Ascending aorta (tissue), 2 donors: ENCODE measurements at regions not wholly inside any gene's neighbourhood (a gene's known extent, or its start where the extent isn't known, plus 50 kb on each side); places are given as distances from the start of the nearest gene placed in this dataset.

Experiments used
- DNase-seq, 2 donors: peaks; one replicate each; pipeline ENCODE4 v3.0.0-alpha.2; 2019; ENCODE audit warnings: low spot score in 2 of 2
- H3K27ac ChIP-seq, 2 donors: fragments of 200-600 bp; sonication (generic); one replicate each; pipeline ENCODE4 v1.5.1; 2016 to 2017; ENCODE audit warnings: mild to moderate bottlenecking in 1 of 2
- H3K27me3 ChIP-seq: fragments of 200-600 bp; sonication (generic); one replicate; pipeline ENCODE4 v1.5.1; 2017
- H3K36me3 ChIP-seq, 2 donors: fragments of 200-600 bp; sonication (generic); one replicate each; pipeline ENCODE4 v1.5.1; 2016
- H3K4me1 ChIP-seq, 2 donors: fragments of 200-600 bp; sonication (generic); one replicate each; pipeline ENCODE4 v1.5.1; 2016 to 2017; ENCODE audit warnings: mild to moderate bottlenecking in 1 of 2
- H3K4me3 ChIP-seq, 2 donors: fragments of 200-600 bp; sonication (generic); one replicate each; pipeline ENCODE4 v1.5.1; 2016 to 2017; ENCODE audit warnings: mild to moderate bottlenecking in 1 of 2
- H3K9me3 ChIP-seq, 2 donors: fragments of 200-600 bp; sonication (generic); one replicate each; pipeline ENCODE4 v1.5.1; 2016
- CTCF ChIP-seq, 3 experiments: fragments of 200-600 bp in 2 of 3; fragments of 450-650 bp in 1 of 3; sonication (generic) in 2 of 3; IDR thresholded peaks; one replicate each; pipeline ENCODE4 v1.5.1; 2016 to 2019; ENCODE audit warnings: antibody characterized with exemption in 3 of 3, mild to moderate bottlenecking in 1 of 3, moderate library complexity in 1 of 3
- intact Hi-C: fragments of 100-400 bp; cut with DNase I; formaldehyde crosslinking; loops from one replicate; pipeline ENCODE4 v1.15.1; 2023

- no peaks in the 10 kb centered on the region for H3K27me3 ChIP-seq
- no peak overlapping the region for H3K4me3 ChIP-seq
- TF ChIP-seq CTCF (IDR thresholded peaks at IDR 0.05), result no peak
- no peaks in the 10 kb centered on the region for H3K4me1 ChIP-seq
- no peak for DNase-seq
- H3K36me3 ChIP-seq, result no peaks in the 10 kb centered on the region
- H3K9me3 ChIP-seq, result no peaks in the 10 kb centered on the region
- intact Hi-C loops, result no loop called here
- H3K27ac ChIP-seq, result no peak overlapping the region
Measured at GRCh38 chr20:7742479-7742878, 197.8 kb downstream of the HAO1 start.

DNA sequence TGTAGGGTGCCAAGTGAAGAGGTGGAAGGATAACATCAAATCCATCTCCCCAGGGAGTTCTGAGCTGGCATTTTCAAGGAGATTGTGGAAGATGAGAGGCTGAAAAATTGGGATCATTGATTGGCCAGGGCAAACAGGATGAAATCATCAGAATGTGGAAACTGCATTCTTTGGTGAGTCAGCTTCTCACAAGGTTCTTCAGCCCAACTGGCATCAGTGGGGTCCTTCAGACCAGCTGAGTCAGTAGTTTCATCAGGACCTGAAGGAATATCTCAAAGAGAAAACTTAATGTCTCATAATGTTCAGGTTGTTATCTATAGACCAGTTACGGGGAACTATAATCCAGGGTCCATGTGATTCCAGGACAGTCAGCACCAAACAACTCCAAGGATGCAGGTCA, 195.8 kb downstream of the HAO1 start:
- no peak overlapping the region for H3K27ac ChIP-seq
- no peaks in the 10 kb centered on the region for H3K9me3 ChIP-seq
- intact Hi-C loops, result no loop called here
- no peak for TF ChIP-seq CTCF (IDR thresholded peaks at IDR 0.05)
- H3K36me3 ChIP-seq, result no peaks in the 10 kb centered on the region
- no peaks in the 10 kb centered on the region for H3K27me3 ChIP-seq
- DNase-seq, result no peak
- H3K4me3 ChIP-seq, result no peak overlapping the region
- H3K4me1 ChIP-seq, result no peaks in the 10 kb centered on the region

GRCh38 chr20:7748624-7749023, 191.6 kb downstream of the HAO1 start:
- Histone ChIP-seq H3K4me3 (no peak overlapping the region), H3K4me1 (no peaks in the 10 kb centered on the region), H3K27ac (no peak overlapping the region), H3K27me3 (no peaks in the 10 kb centered on the region), H3K36me3 (no peaks in the 10 kb centered on the region), H3K9me3 (no peaks in the 10 kb centered on the region)
- TF ChIP-seq CTCF (IDR thresholded peaks at IDR 0.05), result no peak
- DNase-seq, result no peak
- intact Hi-C loops, result no loop called here

DNA sequence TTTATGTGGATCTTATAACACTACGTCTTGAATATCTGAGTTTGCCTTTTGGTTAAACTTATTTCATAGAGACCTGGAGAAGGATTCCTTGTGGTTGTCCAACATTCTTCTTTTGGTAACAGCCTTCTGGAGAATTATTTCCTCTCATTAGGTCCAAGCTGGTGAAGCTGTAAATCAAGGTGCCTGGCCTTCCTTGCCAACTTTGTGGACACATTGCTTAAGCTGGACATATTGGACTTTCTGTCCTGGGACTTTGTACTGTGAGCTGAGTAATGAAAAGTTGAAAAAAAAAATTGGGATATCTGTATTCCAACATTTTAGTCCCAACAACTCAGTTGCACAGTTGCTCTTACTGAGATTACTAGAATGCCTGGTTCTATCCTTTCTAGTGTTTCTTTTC, 186.2 kb downstream of the HAO1 start:
- no peak overlapping the region for H3K27ac ChIP-seq
- intact Hi-C loops, result no loop called here
- H3K27me3 ChIP-seq, result no peaks in the 10 kb centered on the region
- DNase-seq, result no peak
- H3K36me3 ChIP-seq, result no peaks in the 10 kb centered on the region
- TF ChIP-seq CTCF (IDR thresholded peaks at IDR 0.05), result no peak
- no peaks in the 10 kb centered on the region for H3K4me1 ChIP-seq
- H3K9me3 ChIP-seq, result no peaks in the 10 kb centered on the region
- H3K4me3 ChIP-seq, result no peak overlapping the region

GRCh38 chr20:7758406-7758805, 181.9 kb downstream of the HAO1 start:
- no peak for TF ChIP-seq CTCF (IDR thresholded peaks at IDR 0.05)
- H3K36me3 ChIP-seq, result no peaks in the 10 kb centered on the region
- H3K4me3 ChIP-seq, result no peak overlapping the region
- intact Hi-C loops, result no loop called here
- no peaks in the 10 kb centered on the region for H3K9me3 ChIP-seq
- no peak for DNase-seq
- H3K4me1 ChIP-seq, result no peaks in the 10 kb centered on the region
- no peaks in the 10 kb centered on the region for H3K27me3 ChIP-seq
- no peak overlapping the region for H3K27ac ChIP-seq

GRCh38 chr20:7760247-7761031, 179.8 kb downstream of the HAO1 start:
- Histone ChIP-seq H3K4me1 (no peaks in the 10 kb centered on the region), H3K36me3 (no peaks in the 10 kb centered on the region), H3K9me3 (no peaks in the 10 kb centered on the region), H3K4me3 (no peak overlapping the region), H3K27ac (no peak overlapping the region), H3K27me3 (no peaks in the 10 kb centered on the region)
- TF ChIP-seq CTCF (IDR thresholded peaks at IDR 0.05), result no peak
- intact Hi-C loops, result no loop called here
- no peak for DNase-seq
